ENCODE measurements at regions not wholly inside any gene's neighbourhood (a gene's known extent, or its start where the extent isn't known, plus 50 kb on each side); places are given as distances from the start of the nearest gene placed in this dataset.

DNA sequence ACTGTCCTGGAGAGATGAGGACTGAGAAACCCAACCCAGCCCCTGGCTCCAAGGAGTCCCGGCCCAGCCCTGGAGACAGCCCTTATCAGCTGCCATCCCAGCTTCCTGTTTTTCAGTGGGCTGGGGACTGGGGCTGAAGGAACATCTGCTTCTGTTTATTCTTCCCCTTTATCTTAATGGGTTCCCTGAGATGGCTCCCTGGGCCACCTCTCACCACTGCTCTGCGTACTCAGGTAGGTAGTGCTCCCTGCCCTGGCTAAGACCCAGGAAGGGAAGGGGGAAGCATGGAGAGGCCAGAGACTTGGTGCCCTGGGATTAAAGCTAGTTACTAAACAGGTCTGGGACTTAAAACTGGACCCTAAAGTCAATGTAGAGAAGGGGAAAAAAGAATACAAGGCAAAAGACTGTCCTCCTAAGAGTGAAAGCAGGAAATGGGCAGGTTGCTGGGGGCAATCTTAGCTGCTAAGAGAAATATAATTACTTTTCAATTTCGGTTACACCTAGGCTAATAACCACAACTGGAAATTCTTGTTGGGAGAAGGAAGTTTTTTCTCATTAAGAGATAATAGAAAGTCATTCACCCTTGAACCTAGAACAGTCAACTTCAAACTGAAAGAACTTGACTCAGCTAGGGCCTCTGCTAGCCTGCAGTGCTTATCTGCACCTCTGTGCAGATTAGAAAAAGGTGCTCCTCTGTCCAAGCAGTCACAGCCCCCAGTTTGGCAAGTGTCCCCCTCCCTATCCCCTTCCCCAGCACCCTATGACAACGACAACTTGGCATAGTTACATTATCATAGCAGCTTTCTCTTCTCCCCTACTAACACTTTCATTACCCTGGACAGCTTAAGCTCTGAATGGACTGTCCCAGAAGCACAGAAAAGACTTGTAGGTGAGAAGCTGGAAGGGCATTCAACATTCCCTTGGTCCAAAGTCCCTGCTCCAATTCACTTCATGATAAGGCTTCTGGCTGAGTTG is 65.6 kb upstream of the KDM7A start:
- no peak overlapping the region for H3K27ac ChIP-seq (ENCODE audit: insufficient read depth, low read length, poor library complexity, severe bottlenecking)
- no peaks in the 10 kb centered on the region for H3K9me3 ChIP-seq (ENCODE audit: control insufficient read depth, low read length)
- no peaks in the 10 kb centered on the region for H3K36me3 ChIP-seq (ENCODE audit: control insufficient read depth, insufficient read depth, low read length)
- H3K4me1 ChIP-seq (ENCODE audit: control insufficient read depth, insufficient read depth, low read length, poor library complexity, severe bottlenecking) = no peaks in the 10 kb centered on the region
- no peaks in the 10 kb centered on the region for H3K27me3 ChIP-seq (replicated peaks; ENCODE audit: control insufficient read depth, insufficient read depth, low read length, poor library complexity, severe bottlenecking)
- no peak for DNase-seq
- H3K4me3 ChIP-seq (ENCODE audit: insufficient read depth, low read depth, low read length, poor library complexity, severe bottlenecking) = no peak overlapping the region

- no peaks in the 10 kb centered on the region for H3K27me3 ChIP-seq (replicated peaks; ENCODE audit: control insufficient read depth, insufficient read depth, low read length, poor library complexity, severe bottlenecking)
- DNase-seq = no peak
- no peak overlapping the region for H3K27ac ChIP-seq (ENCODE audit: insufficient read depth, low read length, poor library complexity, severe bottlenecking)
- H3K4me3 ChIP-seq (ENCODE audit: insufficient read depth, low read depth, low read length, poor library complexity, severe bottlenecking) = no peak overlapping the region
- no peaks in the 10 kb centered on the region for H3K4me1 ChIP-seq (ENCODE audit: control insufficient read depth, insufficient read depth, low read length, poor library complexity, severe bottlenecking)
- no peaks in the 10 kb centered on the region for H3K9me3 ChIP-seq (ENCODE audit: control insufficient read depth, low read length)
- no peaks in the 10 kb centered on the region for H3K36me3 ChIP-seq (ENCODE audit: control insufficient read depth, insufficient read depth, low read length)
These were observed 62.8 kb upstream of the KDM7A start for GRCh38 chr7:140239653-140239935.

GRCh38 chr7:140238778-140239652 is 62.2 kb upstream of the KDM7A start:
- Histone ChIP-seq H3K27me3 (replicated peaks; ENCODE audit: control insufficient read depth, insufficient read depth, low read length, poor library complexity, severe bottlenecking) (no peaks in the 10 kb centered on the region), H3K27ac (ENCODE audit: insufficient read depth, low read length, poor library complexity, severe bottlenecking) (no peak overlapping the region), H3K36me3 (ENCODE audit: control insufficient read depth, insufficient read depth, low read length) (no peaks in the 10 kb centered on the region), H3K4me1 (ENCODE audit: control insufficient read depth, insufficient read depth, low read length, poor library complexity, severe bottlenecking) (no peaks in the 10 kb centered on the region), H3K4me3 (ENCODE audit: insufficient read depth, low read depth, low read length, poor library complexity, severe bottlenecking) (no peak overlapping the region), H3K9me3 (ENCODE audit: control insufficient read depth, low read length) (no peaks in the 10 kb centered on the region)
- DNase-seq = no peak

- H3K4me1 ChIP-seq (ENCODE audit: control insufficient read depth, insufficient read depth, low read length, poor library complexity, severe bottlenecking) = no peaks in the 10 kb centered on the region
- H3K9me3 ChIP-seq (ENCODE audit: control insufficient read depth, low read length) = no peaks in the 10 kb centered on the region
- H3K27me3 ChIP-seq (replicated peaks; ENCODE audit: control insufficient read depth, insufficient read depth, low read length, poor library complexity, severe bottlenecking) = no peaks in the 10 kb centered on the region
These were observed 60.6 kb upstream of the KDM7A start for GRCh38 chr7:140237390-140237789.

GRCh38 chr7:140236626-140237025 is 59.8 kb upstream of the KDM7A start:
- no peak for DNase-seq
- Histone ChIP-seq H3K9me3 (ENCODE audit: control insufficient read depth, low read length) (no peaks in the 10 kb centered on the region), H3K4me1 (ENCODE audit: control insufficient read depth, insufficient read depth, low read length, poor library complexity, severe bottlenecking) (peaks cover 4% of the 10 kb centered on the region)

More at GRCh38 chr7:140237390-140237789, 60.6 kb upstream of the KDM7A start:
- H3K27ac ChIP-seq (ENCODE audit: insufficient read depth, low read length, poor library complexity, severe bottlenecking) = no peak overlapping the region
- no peak overlapping the region for H3K4me3 ChIP-seq (ENCODE audit: insufficient read depth, low read depth, low read length, poor library complexity, severe bottlenecking)
- no peak for DNase-seq
- H3K36me3 ChIP-seq (ENCODE audit: control insufficient read depth, insufficient read depth, low read length) = no peaks in the 10 kb centered on the region

GRCh38 chr7:140235114-140235513 is 58.3 kb upstream of the KDM7A start:
- H3K27ac ChIP-seq (ENCODE audit: insufficient read depth, low read length, poor library complexity, severe bottlenecking) = no peak overlapping the region
- H3K4me1 ChIP-seq (ENCODE audit: control insufficient read depth, insufficient read depth, low read length, poor library complexity, severe bottlenecking) = peaks cover 18% of the 10 kb centered on the region
- H3K27me3 ChIP-seq (replicated peaks; ENCODE audit: control insufficient read depth, insufficient read depth, low read length, poor library complexity, severe bottlenecking) = no peaks in the 10 kb centered on the region
- no peak overlapping the region for H3K4me3 ChIP-seq (ENCODE audit: insufficient read depth, low read depth, low read length, poor library complexity, severe bottlenecking)
- no peak for DNase-seq
- H3K36me3 ChIP-seq (ENCODE audit: control insufficient read depth, insufficient read depth, low read length) = no peaks in the 10 kb centered on the region
- no peaks in the 10 kb centered on the region for H3K9me3 ChIP-seq (ENCODE audit: control insufficient read depth, low read length)

More at GRCh38 chr7:140236626-140237025, 59.8 kb upstream of the KDM7A start:
- Histone ChIP-seq H3K4me3 (ENCODE audit: insufficient read depth, low read depth, low read length, poor library complexity, severe bottlenecking) (no peak overlapping the region), H3K36me3 (ENCODE audit: control insufficient read depth, insufficient read depth, low read length) (no peaks in the 10 kb centered on the region), H3K27ac (ENCODE audit: insufficient read depth, low read length, poor library complexity, severe bottlenecking) (no peak overlapping the region), H3K27me3 (replicated peaks; ENCODE audit: control insufficient read depth, insufficient read depth, low read length, poor library complexity, severe bottlenecking) (no peaks in the 10 kb centered on the region)

DNA sequence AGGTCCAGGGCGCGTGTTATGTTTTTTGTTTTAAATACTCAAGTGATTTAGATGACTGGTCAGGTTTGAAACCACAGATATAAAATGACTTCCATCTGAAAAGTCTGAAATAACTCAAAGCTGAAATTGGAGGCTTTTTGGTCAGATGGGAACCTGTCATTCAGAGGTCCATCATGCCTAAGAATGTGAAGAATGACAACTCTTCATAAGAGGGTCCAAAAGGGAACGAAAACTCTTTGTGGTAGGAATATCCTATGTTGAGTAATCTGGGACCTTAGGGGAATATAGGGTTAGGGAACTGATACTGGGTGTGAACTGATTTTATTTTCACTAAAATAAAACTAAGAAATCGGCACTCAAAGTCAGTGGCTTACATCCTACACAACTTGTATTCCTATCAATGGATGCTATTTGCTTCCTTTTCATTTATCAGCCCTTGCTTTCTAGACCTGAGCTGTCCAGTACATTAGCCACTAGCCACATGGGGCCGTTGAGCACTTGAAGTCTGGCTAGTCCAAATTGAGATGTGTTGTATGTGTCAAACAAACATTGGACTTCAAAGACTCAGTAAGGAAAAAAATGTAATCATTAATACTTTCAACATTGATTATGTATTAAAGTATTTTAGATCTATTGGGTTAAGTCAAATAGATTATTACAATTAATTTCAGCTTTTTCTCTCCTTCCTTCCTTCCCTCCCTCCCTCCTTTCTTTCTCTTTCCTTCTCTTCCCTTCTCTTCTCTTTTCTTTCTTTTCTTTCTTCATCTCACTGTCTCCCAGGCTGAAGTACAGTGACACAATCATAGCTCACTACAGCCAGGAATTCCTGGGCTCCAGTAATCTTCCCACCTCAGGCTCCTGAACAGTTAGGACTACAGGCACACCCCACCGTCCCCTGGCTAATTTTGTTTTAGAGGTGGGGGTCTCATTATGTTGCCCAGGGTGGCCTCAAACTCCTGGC is 56.5 kb upstream of the KDM7A start:
- H3K4me1 ChIP-seq (ENCODE audit: control insufficient read depth, insufficient read depth, low read length, poor library complexity, severe bottlenecking) = peaks cover 27% of the 10 kb centered on the region
- H3K27me3 ChIP-seq (replicated peaks; ENCODE audit: control insufficient read depth, insufficient read depth, low read length, poor library complexity, severe bottlenecking) = no peaks in the 10 kb centered on the region
- no peak for DNase-seq
- no peaks in the 10 kb centered on the region for H3K9me3 ChIP-seq (ENCODE audit: control insufficient read depth, low read length)
- no peak overlapping the region for H3K27ac ChIP-seq (ENCODE audit: insufficient read depth, low read length, poor library complexity, severe bottlenecking)
- H3K4me3 ChIP-seq (ENCODE audit: insufficient read depth, low read depth, low read length, poor library complexity, severe bottlenecking) = no peak overlapping the region
- H3K36me3 ChIP-seq (ENCODE audit: control insufficient read depth, insufficient read depth, low read length) = no peaks in the 10 kb centered on the region

DNA sequence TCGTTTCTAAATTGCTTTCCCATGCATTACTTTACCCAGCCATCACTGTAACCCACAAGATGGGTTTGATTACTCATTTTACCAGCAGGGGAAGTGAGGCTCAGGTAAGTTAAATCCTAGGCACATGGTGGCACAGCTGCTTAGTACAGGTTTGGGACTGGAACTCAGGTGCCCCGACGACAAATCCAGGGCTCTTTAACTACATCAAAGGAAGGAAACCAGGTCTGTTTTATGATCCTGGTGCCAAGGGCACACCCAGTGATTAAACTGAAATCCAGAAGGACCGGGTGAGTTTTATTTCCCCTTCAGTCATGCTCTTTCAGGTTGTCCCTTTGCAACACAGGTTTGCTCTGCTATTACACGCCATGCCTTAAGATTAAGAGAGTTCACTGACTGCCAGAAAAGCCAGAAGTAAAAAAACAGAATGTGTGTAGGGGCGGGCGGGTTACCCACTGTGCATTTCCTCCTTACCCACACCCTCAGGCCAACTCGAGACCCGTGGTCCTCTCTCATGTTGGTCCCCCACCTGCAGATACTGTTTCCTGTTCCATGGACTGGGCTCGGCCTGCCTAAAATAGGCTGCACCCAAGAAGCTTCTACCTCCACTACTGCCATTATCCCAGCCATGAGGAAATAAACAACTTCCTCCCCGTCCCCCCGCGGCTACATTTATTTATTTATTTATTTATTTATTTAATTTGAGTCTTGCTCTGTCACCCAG is 55.1 kb upstream of the KDM7A start:
- Histone ChIP-seq H3K27me3 (replicated peaks; ENCODE audit: control insufficient read depth, insufficient read depth, low read length, poor library complexity, severe bottlenecking) (no peaks in the 10 kb centered on the region), H3K4me3 (ENCODE audit: insufficient read depth, low read depth, low read length, poor library complexity, severe bottlenecking) (peak overlapping the region; percentile 55), H3K4me1 (ENCODE audit: control insufficient read depth, insufficient read depth, low read length, poor library complexity, severe bottlenecking) (peaks cover 27% of the 10 kb centered on the region), H3K27ac (ENCODE audit: insufficient read depth, low read length, poor library complexity, severe bottlenecking) (peak overlapping the region; percentile 88), H3K36me3 (ENCODE audit: control insufficient read depth, insufficient read depth, low read length) (no peaks in the 10 kb centered on the region), H3K9me3 (ENCODE audit: control insufficient read depth, low read length) (no peaks in the 10 kb centered on the region)
- DNase-seq = no peak
